IPS-15b (cell line): ENCODE measurements at regions not wholly inside any gene's neighbourhood (a gene's known extent, or its start where the extent isn't known, plus 50 kb on each side); places are given as distances from the start of the nearest gene placed in this dataset.

ENCODE experiments used
- H3K27me3 ChIP-seq: one replicate; pipeline ENCODE4 v1.6.1; 2013; ENCODE audit warnings: low read length; ENCODE audit not compliant: control insufficient read depth, insufficient read depth
- H3K36me3 ChIP-seq: one replicate; pipeline ENCODE4 v1.6.1; 2013; ENCODE audit warnings: low read length; ENCODE audit not compliant: control insufficient read depth, insufficient read depth
- H3K4me1 ChIP-seq: one replicate; pipeline ENCODE4 v1.6.1; 2013; ENCODE audit warnings: mild to moderate bottlenecking, low read length; ENCODE audit not compliant: control insufficient read depth, insufficient read depth
- H3K4me3 ChIP-seq: one replicate; pipeline ENCODE4 v1.5.1; 2013; ENCODE audit warnings: low read depth, low read length
- H3K9ac ChIP-seq: one replicate; pipeline ENCODE4 v1.6.1; 2013; ENCODE audit warnings: low read depth, mild to moderate bottlenecking, low read length
- H3K9me3 ChIP-seq: one replicate; pipeline ENCODE4 v1.6.1; 2013; ENCODE audit warnings: mild to moderate bottlenecking, low read length; ENCODE audit not compliant: control insufficient read depth, insufficient read depth

GRCh38 chr5:100276071-100276470, 259.1 kb upstream of the FAM174A start:
- H3K27me3 ChIP-seq, result no peaks in the 10 kb centered on the region
- H3K4me1 ChIP-seq, result no peaks in the 10 kb centered on the region
- H3K36me3 ChIP-seq, result no peaks in the 10 kb centered on the region
- H3K4me3 ChIP-seq, result no peak overlapping the region
- no peak overlapping the region for H3K9ac ChIP-seq
- no peaks in the 10 kb centered on the region for H3K9me3 ChIP-seq

- Histone ChIP-seq H3K9ac (no peak overlapping the region), H3K4me3 (no peak overlapping the region), H3K27me3 (no peaks in the 10 kb centered on the region), H3K36me3 (no peaks in the 10 kb centered on the region), H3K4me1 (no peaks in the 10 kb centered on the region), H3K9me3 (no peaks in the 10 kb centered on the region)
Measured at GRCh38 chr5:100275631-100276030, 259.5 kb upstream of the FAM174A start.

- Histone ChIP-seq H3K4me1 (no peaks in the 10 kb centered on the region), H3K9ac (no peak overlapping the region), H3K27me3 (no peaks in the 10 kb centered on the region), H3K9me3 (no peaks in the 10 kb centered on the region), H3K4me3 (no peak overlapping the region), H3K36me3 (no peaks in the 10 kb centered on the region)
Measured at GRCh38 chr5:100273846-100274580, 261.2 kb upstream of the FAM174A start.

- Histone ChIP-seq H3K36me3 (no peaks in the 10 kb centered on the region), H3K9ac (no peak overlapping the region), H3K4me1 (no peaks in the 10 kb centered on the region), H3K27me3 (no peaks in the 10 kb centered on the region), H3K4me3 (no peak overlapping the region), H3K9me3 (no peaks in the 10 kb centered on the region)
Measured at GRCh38 chr5:100270023-100270771, 265.0 kb upstream of the FAM174A start.

- H3K4me3 ChIP-seq, result no peak overlapping the region
- no peaks in the 10 kb centered on the region for H3K36me3 ChIP-seq
- H3K9ac ChIP-seq, result no peak overlapping the region
- no peaks in the 10 kb centered on the region for H3K9me3 ChIP-seq
- H3K27me3 ChIP-seq, result no peaks in the 10 kb centered on the region
- H3K4me1 ChIP-seq, result no peaks in the 10 kb centered on the region
Measured at GRCh38 chr5:100260968-100261367, 274.2 kb upstream of the FAM174A start.

- Histone ChIP-seq H3K36me3 (no peaks in the 10 kb centered on the region), H3K9me3 (no peaks in the 10 kb centered on the region), H3K27me3 (no peaks in the 10 kb centered on the region), H3K4me1 (no peaks in the 10 kb centered on the region), H3K4me3 (no peak overlapping the region), H3K9ac (no peak overlapping the region)
Measured at GRCh38 chr5:100252944-100253343, 282.2 kb upstream of the FAM174A start.

GRCh38 chr5:100252037-100252436, 283.1 kb upstream of the FAM174A start:
- Histone ChIP-seq H3K9ac (no peak overlapping the region), H3K9me3 (no peaks in the 10 kb centered on the region), H3K4me1 (no peaks in the 10 kb centered on the region), H3K4me3 (no peak overlapping the region), H3K27me3 (no peaks in the 10 kb centered on the region), H3K36me3 (no peaks in the 10 kb centered on the region)

- no peak overlapping the region for H3K9ac ChIP-seq
- no peak overlapping the region for H3K4me3 ChIP-seq
- no peaks in the 10 kb centered on the region for H3K9me3 ChIP-seq
- no peaks in the 10 kb centered on the region for H3K36me3 ChIP-seq
- no peaks in the 10 kb centered on the region for H3K4me1 ChIP-seq
- H3K27me3 ChIP-seq, result no peaks in the 10 kb centered on the region
Measured at GRCh38 chr5:100249884-100250269, 285.3 kb upstream of the FAM174A start.

GRCh38 chr5:100249211-100249883, 285.8 kb upstream of the FAM174A start:
- H3K27me3 ChIP-seq, result no peaks in the 10 kb centered on the region
- no peaks in the 10 kb centered on the region for H3K36me3 ChIP-seq
- H3K9ac ChIP-seq, result no peak overlapping the region
- no peaks in the 10 kb centered on the region for H3K4me1 ChIP-seq
- no peak overlapping the region for H3K4me3 ChIP-seq
- H3K9me3 ChIP-seq, result no peaks in the 10 kb centered on the region

GRCh38 chr5:100232736-100233135, 302.4 kb upstream of the FAM174A start:
- Histone ChIP-seq H3K36me3 (no peaks in the 10 kb centered on the region), H3K9me3 (no peaks in the 10 kb centered on the region), H3K27me3 (no peaks in the 10 kb centered on the region), H3K4me1 (peaks cover 3% of the 10 kb centered on the region), H3K9ac (no peak overlapping the region), H3K4me3 (no peak overlapping the region)

- Histone ChIP-seq H3K27me3 (no peaks in the 10 kb centered on the region), H3K9ac (no peak overlapping the region), H3K9me3 (no peaks in the 10 kb centered on the region), H3K4me1 (no peaks in the 10 kb centered on the region), H3K36me3 (no peaks in the 10 kb centered on the region), H3K4me3 (no peak overlapping the region)
Measured at GRCh38 chr5:100188778-100189177, 346.4 kb upstream of the FAM174A start.

GRCh38 chr5:100188339-100188738, 346.8 kb upstream of the FAM174A start:
- H3K4me3 ChIP-seq, result no peak overlapping the region
- H3K9me3 ChIP-seq, result no peaks in the 10 kb centered on the region
- no peaks in the 10 kb centered on the region for H3K36me3 ChIP-seq
- H3K9ac ChIP-seq, result no peak overlapping the region
- H3K4me1 ChIP-seq, result no peaks in the 10 kb centered on the region
- no peaks in the 10 kb centered on the region for H3K27me3 ChIP-seq
